CD4-positive, alpha-beta T cell treated with Interleukin-6 at 100 ng/mL for 8 hours (primary cell): ENCODE measurements at regions not wholly inside any gene's neighbourhood (a gene's known extent, or its start where the extent isn't known, plus 50 kb on each side); places are given as distances from the start of the nearest gene placed in this dataset.

Experiments
- DNase-seq: peaks from one replicate; pipeline ENCODE4 v3.0.0-alpha.2; 2020; ENCODE audit warnings: mixed read lengths, low spot score

- peak; percentile 43 for DNase-seq
These were observed 491.2 kb downstream of the COG6 start for GRCh38 chr13:40146611-40147117.

GRCh38 chr13:40148101-40148500 is 492.6 kb downstream of the COG6 start:
- peak; percentile 16 for DNase-seq

DNA sequence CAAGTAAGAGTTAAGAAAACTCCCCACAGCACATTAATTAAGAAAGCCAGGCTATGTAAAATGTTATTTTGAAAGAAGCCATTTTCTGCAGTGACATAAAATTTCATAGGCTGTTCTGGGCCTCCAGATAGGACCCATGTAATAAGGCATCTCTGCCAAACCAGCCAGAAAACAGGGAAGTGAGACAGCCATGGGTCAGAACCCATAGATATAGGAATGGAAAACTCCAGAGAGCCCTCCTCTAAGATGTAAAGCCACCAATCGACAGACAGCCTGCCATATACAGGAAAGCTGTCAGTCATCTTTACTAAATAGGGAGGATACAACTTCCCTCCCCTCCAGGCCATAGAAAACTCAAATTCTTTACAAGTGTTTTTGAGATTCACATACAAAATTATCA is 493.3 kb downstream of the COG6 start:
- DNase-seq: no peak

GRCh38 chr13:40149611-40150274 is 494.3 kb downstream of the COG6 start:
- no peak for DNase-seq

- DNase-seq: no peak
These were observed 496.2 kb downstream of the COG6 start for GRCh38 chr13:40151673-40152072.

DNA sequence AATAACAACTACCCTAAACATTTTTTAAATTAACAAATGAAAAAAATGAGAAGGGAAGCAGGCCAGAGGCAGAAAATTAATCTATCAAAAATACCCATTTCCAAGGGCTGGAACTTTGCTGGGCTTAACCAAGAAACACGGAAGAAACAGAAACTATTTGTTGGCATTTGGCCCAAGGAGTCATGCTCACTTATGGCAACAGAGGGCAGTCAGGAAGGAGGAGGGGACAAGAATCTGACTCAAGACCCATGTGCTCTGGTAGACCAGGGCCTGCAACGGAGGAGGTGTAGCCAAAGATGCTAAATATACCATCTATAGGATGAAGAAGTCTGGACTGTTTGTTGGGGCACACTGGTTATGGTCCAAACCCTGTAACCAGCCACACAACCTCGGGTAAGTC is 496.7 kb downstream of the COG6 start:
- no peak for DNase-seq

GRCh38 chr13:40152922-40153321 is 497.5 kb downstream of the COG6 start:
- no peak for DNase-seq

GRCh38 chr13:40153516-40153915 is 498.1 kb downstream of the COG6 start:
- DNase-seq: peak; percentile 12

DNA sequence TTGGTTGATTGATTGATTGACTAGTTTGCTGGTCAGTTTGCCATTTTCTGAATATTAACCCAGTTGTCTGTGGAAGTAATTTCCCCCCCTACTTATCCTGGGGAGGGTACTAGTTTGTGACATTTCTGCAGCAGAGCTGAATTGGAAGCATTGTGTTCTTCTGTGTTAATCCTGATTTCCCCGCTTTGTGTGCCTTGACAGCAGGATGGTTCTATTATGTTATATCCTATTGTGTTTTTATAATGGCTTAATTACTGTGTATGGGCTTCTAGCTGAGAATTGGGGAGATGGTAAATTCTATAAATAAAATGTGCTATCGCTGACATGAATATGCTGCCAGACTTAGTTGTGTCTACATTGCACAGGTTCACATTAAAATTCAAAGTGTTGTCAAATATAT is 499.7 kb downstream of the COG6 start:
- no peak for DNase-seq

- no peak for DNase-seq
These were observed 502.8 kb downstream of the COG6 start for GRCh38 chr13:40158218-40158617.

- no peak for DNase-seq
These were observed 503.3 kb downstream of the COG6 start for GRCh38 chr13:40158757-40159156.

DNA sequence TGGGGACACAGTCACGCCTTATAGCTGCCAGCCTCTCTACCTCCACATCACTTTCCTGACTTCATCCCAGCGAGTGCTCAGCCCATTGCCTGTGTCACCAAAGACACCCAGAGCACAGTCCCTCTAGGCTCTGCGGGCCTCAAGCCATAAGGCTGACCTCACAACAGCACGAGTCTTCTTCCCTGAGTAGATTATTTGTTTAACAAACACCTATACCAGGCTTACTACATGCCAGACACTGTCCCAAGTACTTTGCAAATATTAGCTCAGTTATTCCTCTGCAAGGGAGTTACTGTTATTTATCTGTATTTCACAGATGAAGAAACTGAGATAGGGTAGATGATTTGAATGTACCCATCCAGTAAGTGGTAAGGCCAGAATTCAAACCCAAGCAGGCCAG is 504.3 kb downstream of the COG6 start:
- DNase-seq: no peak

DNA sequence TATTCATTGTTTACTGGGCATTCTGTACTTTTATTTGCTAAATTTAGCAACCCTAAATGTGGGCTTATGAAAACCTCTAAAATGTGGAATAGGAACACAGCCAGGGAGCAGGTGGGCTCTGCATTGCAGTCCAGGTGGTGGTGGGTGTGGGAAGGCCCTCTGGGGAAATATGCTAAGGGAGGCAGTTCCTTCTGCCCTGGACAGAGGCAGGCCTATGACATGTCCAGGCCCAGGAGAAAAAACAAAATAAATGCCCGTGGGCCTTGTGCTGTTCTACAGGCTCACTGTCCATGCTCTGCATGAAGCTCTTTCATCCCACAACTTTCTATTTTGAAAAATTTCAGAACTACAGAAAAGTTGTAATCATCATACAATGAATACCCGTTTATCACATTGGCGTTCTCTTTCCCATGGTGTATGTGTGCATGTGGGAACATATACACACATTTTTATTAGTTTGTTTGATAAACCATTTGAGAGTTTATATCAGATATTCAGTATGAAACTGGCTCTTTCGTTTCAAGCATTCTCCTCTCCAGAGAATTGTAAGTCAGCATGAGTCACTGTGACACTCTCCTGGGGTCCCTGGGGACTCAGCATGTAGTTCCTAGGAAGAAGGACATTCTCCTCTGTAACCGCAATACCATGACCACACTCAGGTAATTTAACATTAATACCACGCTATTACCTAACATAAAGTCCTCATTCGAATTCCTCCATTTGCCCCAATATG is 505.3 kb downstream of the COG6 start:
- DNase-seq: no peak

DNA sequence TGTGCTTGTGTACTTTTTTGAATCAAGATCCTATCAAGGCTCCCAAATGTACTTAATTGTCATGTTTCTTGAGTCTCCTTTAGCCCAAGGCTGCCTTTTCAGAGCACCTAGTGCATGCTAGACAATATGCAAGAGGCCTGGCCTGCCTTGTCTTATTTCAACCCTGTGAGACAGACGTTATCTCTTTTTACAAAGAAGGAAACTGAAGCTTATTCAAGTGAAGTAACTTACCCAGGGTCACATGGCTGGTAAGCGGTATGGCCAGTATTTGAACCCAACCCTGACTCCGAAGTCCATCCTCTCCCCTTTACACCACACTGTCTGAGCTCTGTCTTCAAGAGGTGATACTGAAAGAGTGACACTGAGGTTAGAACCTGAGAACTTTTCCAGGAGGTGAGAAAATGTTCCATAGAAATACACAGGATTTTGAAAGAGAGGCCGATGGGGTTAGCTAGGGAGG is 505.1 kb downstream of the FOXO1 start:
- no peak for DNase-seq

DNA sequence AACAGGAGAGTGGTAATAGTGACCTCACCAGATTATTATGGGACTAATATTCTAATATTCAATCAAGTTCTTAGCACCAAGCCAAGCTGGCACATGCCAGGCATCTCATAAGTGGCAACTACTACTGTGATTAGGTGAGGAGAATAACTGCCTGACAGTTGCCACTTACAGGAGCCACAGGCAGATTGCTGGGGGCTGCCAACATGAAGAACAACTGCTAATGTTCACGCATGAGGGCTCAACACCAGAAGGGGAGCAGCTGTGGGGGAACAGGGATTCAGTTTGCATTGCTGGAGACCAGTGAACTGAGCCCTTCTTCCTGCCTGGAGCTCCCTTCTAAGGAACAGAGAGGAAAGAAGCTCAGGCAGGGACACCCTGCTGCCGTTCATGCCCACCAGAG is 504.5 kb downstream of the FOXO1 start:
- no peak for DNase-seq

DNA sequence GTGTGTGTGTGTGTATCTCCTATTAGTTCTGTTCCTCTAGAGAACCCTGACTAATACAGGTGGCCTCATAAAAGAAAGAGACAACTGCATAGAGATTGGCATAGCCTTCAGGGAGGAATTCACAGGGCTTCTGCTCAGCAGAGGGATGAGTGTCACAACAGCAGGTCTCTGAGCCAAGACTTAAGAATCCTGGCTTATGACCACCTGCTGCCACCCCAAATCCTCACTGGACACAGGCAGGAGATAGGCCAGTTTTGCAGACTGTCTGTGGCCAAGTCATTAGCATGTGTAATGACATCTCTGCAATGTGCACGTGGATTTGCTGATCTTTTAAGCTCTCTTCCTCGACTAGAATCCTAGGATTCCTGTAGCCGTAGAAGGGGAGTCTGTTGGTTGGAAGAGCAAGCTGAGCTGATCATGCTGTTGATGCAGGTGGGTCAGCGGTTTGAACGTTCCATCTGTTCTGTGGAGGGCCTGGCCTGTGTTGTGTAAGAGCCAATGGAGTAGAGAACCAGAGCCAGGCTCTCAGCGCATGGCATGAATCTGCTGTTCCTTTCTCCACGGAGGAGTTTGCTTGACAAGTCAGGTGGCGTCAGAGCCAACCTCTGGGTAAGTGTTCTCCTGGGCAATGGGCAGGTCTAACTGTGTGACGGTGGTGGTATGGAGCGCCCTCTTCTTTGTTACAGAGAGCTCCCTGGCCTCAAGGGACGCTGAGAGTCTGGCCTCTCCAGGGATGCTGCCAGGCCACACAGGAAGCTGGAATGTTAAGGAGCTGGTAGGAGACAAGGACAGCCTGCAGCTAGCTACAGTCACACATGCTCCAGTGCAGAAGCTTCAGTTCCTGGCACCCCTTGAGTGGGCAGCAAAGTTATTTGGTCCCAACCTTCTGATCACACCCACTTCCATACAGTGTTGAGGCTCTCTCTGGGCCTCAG is 503.1 kb downstream of the FOXO1 start:
- no peak for DNase-seq

GRCh38 chr13:40164133-40164532 is 502.3 kb downstream of the FOXO1 start:
- DNase-seq: no peak

GRCh38 chr13:40165316-40165932 is 501.0 kb downstream of the FOXO1 start:
- no peak for DNase-seq

DNA sequence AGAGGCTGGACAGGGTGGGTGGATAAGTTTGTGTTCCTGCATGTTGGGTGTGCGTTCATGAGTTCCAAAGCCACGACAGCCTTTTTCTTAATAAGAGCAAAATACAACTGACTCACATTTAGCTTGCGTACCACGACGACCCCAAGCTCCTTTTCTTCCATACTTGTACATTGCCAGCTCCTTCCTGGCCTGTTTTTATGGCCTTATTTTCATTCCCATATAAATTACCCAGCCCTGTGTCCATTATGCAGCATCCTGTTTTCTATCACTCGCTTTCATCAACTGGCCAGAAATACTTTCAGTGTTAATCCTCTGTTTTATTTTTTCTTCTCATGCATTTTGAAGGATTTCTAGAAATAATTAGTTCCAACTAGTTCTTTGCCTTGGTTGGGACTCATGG is 499.1 kb downstream of the FOXO1 start:
- DNase-seq: no peak

DNA sequence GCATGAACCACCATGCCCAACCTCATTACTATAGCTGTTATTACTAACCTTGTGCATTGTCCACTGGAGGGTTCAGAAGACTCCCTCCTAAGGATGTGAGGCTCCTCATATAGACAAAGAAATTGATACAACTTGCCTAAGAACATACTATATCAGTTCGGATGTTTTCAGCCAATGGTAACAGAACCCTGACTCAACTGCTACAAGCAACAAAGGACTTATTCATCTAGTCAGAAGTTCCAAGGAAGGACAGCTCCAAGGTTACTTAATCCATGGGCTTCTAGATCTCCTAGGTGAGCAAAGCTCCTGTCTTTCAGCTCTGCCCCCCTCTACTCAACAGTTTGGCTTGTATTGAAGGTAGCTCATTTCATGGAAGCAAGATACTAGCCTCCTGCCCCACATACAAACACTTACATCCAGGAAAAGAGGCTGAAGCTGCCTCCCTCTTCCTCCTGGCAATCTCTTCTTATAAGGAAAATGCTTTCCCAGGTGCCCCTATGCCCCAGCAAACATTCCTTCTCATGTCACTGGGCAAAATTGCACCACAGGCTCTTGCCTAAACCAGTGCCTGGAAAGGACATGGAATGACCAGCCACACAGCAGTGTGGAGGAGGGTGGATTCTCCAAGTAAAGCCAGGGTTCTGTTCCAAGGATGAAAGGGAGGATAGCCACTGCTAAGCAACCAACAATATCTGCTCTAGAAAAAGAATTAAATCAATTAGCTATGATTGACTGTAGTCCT is 497.8 kb downstream of the FOXO1 start:
- DNase-seq: no peak

GRCh38 chr13:40169476-40169875 is 497.0 kb downstream of the FOXO1 start:
- no peak for DNase-seq
